Embryonic facial prominence (tissue), 1 donor: ENCODE measurements at regions not wholly inside any gene's neighbourhood (a gene's known extent, or its start where the extent isn't known, plus 50 kb on each side); places are given as distances from the start of the nearest gene placed in this dataset.

ENCODE experiments used
- DNase-seq: peaks from one replicate; pipeline ENCODE4 v3.0.0-alpha.2; 2016; ENCODE audit errors: extremely low spot score

GRCh38 chr6:67391955-67392354 lies 1243.1 kb upstream of the ADGRB3 start:
- no peak for DNase-seq

DNA sequence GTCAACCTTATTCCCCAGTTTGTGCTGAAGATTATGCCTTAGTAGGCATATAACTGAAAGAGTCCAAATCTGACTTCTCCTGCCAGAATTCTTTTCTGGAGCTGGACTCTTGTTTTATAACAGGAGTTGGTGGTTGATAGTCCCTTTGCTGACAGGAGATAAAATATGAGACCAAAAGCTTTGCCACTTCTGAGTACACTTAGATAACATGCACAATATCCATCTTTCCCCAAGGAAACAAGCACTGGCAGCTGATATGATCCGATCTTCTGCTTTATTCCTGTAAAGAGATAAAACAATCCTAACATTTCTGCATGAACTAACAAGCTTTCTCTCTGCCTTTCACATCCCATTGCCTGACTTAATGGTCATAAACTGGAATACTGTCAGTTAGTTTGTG lies 1265.4 kb upstream of the ADGRB3 start:
- DNase-seq, result no peak

- DNase-seq, result no peak
These were observed 1272.1 kb upstream of the ADGRB3 start for GRCh38 chr6:67362976-67363375.

GRCh38 chr6:67361264-67361663 lies 1273.8 kb upstream of the ADGRB3 start:
- DNase-seq, result no peak

DNA sequence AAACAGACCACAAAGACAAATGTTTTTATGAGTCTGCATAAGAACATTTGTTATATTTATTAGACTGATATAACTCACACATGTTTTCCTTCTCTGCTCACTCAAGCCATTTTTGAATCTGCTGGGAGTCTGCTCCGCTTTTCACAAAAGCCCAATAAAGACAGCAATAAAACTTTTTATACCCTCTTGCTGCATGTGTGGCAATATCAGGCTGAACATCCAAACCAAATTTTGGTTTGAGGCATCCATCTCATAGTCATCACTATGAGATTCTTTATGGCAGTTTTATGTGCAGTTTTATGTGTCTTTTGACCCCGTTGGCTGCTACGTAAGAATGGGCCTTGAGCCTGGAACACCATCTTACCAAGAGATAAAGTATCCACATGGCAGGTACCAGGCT lies 1276.8 kb upstream of the ADGRB3 start:
- DNase-seq, result no peak

- DNase-seq, result no peak
These were observed 1281.2 kb upstream of the ADGRB3 start for GRCh38 chr6:67353861-67354260.

- DNase-seq, result no peak
These were observed 1282.4 kb upstream of the ADGRB3 start for GRCh38 chr6:67352717-67353116.

GRCh38 chr6:67350729-67351128 lies 1284.4 kb upstream of the ADGRB3 start:
- no peak for DNase-seq

GRCh38 chr6:67345946-67346345 lies 1289.1 kb upstream of the ADGRB3 start:
- no peak for DNase-seq

GRCh38 chr6:67336014-67336413 lies 1299.1 kb upstream of the ADGRB3 start:
- DNase-seq, result no peak

DNA sequence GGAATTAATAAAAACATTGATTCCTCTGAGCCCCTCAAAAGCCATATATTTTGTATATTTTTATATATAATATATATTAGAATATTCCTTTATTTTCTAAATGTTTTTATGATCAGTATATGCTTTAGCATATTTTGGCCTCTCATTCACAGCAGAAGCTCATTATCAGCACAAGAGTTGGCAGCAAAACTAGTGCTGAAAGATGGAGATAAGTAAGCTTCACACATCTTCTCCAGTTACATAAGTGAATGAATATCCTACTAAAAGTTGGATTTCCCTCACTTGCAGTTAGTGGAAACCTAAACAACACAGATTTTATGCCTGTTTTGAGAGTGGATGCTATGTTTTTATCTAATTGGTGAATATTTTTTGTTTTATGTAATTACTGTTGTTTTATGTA lies 1303.8 kb upstream of the ADGRB3 start:
- no peak for DNase-seq

DNA sequence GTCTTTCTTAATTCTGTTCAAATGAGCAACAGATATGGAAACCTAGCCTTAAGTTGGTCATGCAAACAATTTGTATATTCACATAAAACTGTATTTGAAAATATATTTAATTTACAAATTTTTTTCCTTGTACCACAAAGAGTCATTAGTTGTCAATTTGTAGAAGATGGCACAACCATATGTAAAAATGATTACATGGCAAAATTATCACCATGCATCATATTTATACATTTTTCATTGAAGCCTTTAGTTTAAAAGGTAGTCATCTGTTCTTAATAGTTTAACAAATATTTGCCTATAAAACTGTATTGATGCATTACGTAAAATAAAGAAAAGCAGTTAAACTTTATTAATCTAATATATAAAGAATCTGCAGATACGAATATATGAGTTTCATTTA lies 1306.8 kb upstream of the ADGRB3 start:
- DNase-seq, result no peak

DNA sequence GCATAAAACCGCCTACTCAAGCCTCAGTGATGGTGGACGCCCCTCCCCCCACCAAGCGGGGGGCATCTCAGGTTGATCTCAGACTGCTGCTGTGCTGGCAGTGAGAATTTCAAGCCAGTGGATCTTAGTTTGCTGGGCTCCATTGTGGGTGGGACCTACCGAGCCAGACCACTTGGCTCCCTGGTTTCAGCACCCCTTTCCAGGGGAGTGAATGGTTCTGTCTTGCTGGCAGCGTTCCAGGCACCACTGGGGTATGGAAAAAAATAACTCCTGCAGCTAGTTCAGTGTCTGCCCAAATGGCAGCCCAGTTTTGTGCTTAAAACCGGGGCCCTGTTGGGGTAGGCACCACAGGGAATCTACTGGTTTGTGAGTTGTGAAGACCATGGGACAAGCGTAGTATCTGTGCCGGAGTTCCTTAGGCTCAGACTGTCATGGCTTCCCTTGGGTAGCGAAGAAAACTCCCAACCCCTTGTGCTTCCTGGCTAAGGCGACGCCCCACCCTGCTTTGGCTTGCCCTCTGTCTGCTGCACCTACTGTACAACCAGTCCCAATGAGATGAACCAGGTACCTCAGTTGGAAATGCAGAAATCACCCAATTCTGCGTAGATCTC lies 1334.5 kb upstream of the ADGRB3 start:
- DNase-seq, result no peak

GRCh38 chr6:67292169-67292568 lies 1342.9 kb upstream of the ADGRB3 start:
- DNase-seq, result no peak

- no peak for DNase-seq
These were observed 1347.5 kb upstream of the ADGRB3 start for GRCh38 chr6:67287566-67287965.

GRCh38 chr6:67285770-67286495 lies 1349.1 kb upstream of the ADGRB3 start:
- DNase-seq, result no peak

- DNase-seq, result no peak
These were observed 1357.8 kb upstream of the ADGRB3 start for GRCh38 chr6:67277312-67277711.

- no peak for DNase-seq
These were observed 1368.8 kb upstream of the ADGRB3 start for GRCh38 chr6:67265996-67266921.

DNA sequence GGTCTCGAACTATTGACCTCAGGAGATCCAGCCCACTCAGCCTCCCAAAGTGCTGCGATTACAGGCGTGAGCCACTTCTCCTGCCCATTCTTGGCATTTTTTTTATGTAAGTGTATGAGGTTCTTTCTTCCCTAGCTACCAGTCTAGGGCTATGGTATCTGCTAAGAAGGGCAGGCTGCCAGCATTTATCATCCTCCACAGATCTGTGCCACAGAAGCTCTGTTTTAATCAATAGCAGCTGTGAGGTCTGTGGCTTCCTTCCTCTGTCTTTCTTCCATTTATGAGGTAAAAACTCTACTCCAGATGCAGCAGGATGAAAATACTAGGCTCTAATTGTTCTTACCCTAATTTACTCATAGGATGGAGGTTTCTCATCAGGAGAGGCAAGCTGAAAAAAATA lies 1382.4 kb upstream of the ADGRB3 start:
- DNase-seq, result no peak

- DNase-seq, result no peak
These were observed 1387.0 kb upstream of the ADGRB3 start for GRCh38 chr6:67248077-67248476.

- DNase-seq, result no peak
These were observed 1391.0 kb upstream of the ADGRB3 start for GRCh38 chr6:67244037-67244436.

GRCh38 chr6:67237277-67237676 lies 1397.8 kb upstream of the ADGRB3 start:
- no peak for DNase-seq

- no peak for DNase-seq
These were observed 1404.0 kb upstream of the ADGRB3 start for GRCh38 chr6:67231092-67231491.
